Urinary bladder (tissue), 3 donors: ENCODE measurements at regions not wholly inside any gene's neighbourhood (a gene's known extent, or its start where the extent isn't known, plus 50 kb on each side); places are given as distances from the start of the nearest gene placed in this dataset.

ENCODE experiments used
- DNase-seq: peaks from one replicate; pipeline ENCODE4 v3.0.0-alpha.2; 2015; ENCODE audit errors: extremely low spot score
- H3K27ac ChIP-seq: one replicate; pipeline ENCODE4 v1.5.1; 2013; ENCODE audit warnings: low read depth, mild to moderate bottlenecking, moderate library complexity
- H3K36me3 ChIP-seq: one replicate; pipeline ENCODE4 v1.6.1; 2013; ENCODE audit warnings: mild to moderate bottlenecking, moderate library complexity; ENCODE audit not compliant: insufficient read depth
- H3K4me1 ChIP-seq: one replicate; pipeline ENCODE4 v1.6.1; 2013; ENCODE audit warnings: mild to moderate bottlenecking, moderate library complexity; ENCODE audit not compliant: insufficient read depth
- H3K4me3 ChIP-seq: one replicate; pipeline ENCODE4 v1.5.1; 2013; ENCODE audit warnings: low read depth, low read length
- WGBS: extraction: QIAGEN DNeasy Blood & Tissue Kit; methylation state at CpG from one replicate; pipeline ENCODE4 v1.1.7; 2013; 5-methylcytosine and 5-hydroxymethylcytosine counted together
- donor health status: healthy with polysubstance abuse.
- donor health status: healthy.

- 72% methylated on average over 2 of the region's 2 CpGs for WGBS
- no peak for DNase-seq
These were observed 1302.6 kb upstream of the FAM98A start for GRCh38 chr2:34901739-34902138.

GRCh38 chr2:34899079-34899478, 1300.0 kb upstream of the FAM98A start:
- no peak for DNase-seq
- Histone ChIP-seq H3K27ac (no peak overlapping the region), H3K36me3 (no peaks in the 10 kb centered on the region), H3K4me1 (no peaks in the 10 kb centered on the region), H3K4me3 (no peak overlapping the region)

More at GRCh38 chr2:34901739-34902138, 1302.6 kb upstream of the FAM98A start:
- Histone ChIP-seq H3K4me1 (no peaks in the 10 kb centered on the region), H3K27ac (no peak overlapping the region), H3K36me3 (no peaks in the 10 kb centered on the region), H3K4me3 (no peak overlapping the region)

- Histone ChIP-seq H3K4me3 (no peak overlapping the region), H3K27ac (no peak overlapping the region), H3K4me1 (no peaks in the 10 kb centered on the region), H3K36me3 (no peaks in the 10 kb centered on the region)
- 54% methylated on average over 2 of the region's 2 CpGs for WGBS
- no peak for DNase-seq
These were observed 1293.7 kb upstream of the FAM98A start for GRCh38 chr2:34892766-34893165.

GRCh38 chr2:34892256-34892655, 1293.2 kb upstream of the FAM98A start:
- no peak for DNase-seq
- Histone ChIP-seq H3K4me3 (no peak overlapping the region), H3K27ac (no peak overlapping the region), H3K4me1 (no peaks in the 10 kb centered on the region), H3K36me3 (no peaks in the 10 kb centered on the region)
- 75% methylated on average over 5 of the region's 5 CpGs for WGBS

GRCh38 chr2:34875091-34875745, 1276.1 kb upstream of the FAM98A start:
- Histone ChIP-seq H3K27ac (no peak overlapping the region), H3K36me3 (no peaks in the 10 kb centered on the region), H3K4me3 (no peak overlapping the region), H3K4me1 (no peaks in the 10 kb centered on the region)
- WGBS = 34% methylated on average over 4 of the region's 4 CpGs
- DNase-seq = no peak

- Histone ChIP-seq H3K4me1 (no peaks in the 10 kb centered on the region), H3K27ac (no peak overlapping the region), H3K36me3 (no peaks in the 10 kb centered on the region), H3K4me3 (no peak overlapping the region)
- no peak for DNase-seq
- WGBS = 87% methylated on average over 5 of the region's 5 CpGs
These were observed 1254.5 kb upstream of the FAM98A start for GRCh38 chr2:34853646-34854045.

GRCh38 chr2:34851804-34852203, 1252.7 kb upstream of the FAM98A start:
- Histone ChIP-seq H3K36me3 (no peaks in the 10 kb centered on the region), H3K4me1 (no peaks in the 10 kb centered on the region), H3K27ac (no peak overlapping the region), H3K4me3 (no peak overlapping the region)
- no peak for DNase-seq
- 76% methylated on average over 2 of the region's 2 CpGs for WGBS

- no peak overlapping the region for H3K4me3 ChIP-seq
- H3K36me3 ChIP-seq = no peaks in the 10 kb centered on the region
- no peaks in the 10 kb centered on the region for H3K4me1 ChIP-seq
- no peak for DNase-seq
- 87% methylated on average over 3 of the region's 3 CpGs for WGBS
- no peak overlapping the region for H3K27ac ChIP-seq
These were observed 1250.7 kb upstream of the FAM98A start for GRCh38 chr2:34849827-34850226.

GRCh38 chr2:34848691-34849090, 1249.6 kb upstream of the FAM98A start:
- no peaks in the 10 kb centered on the region for H3K4me1 ChIP-seq
- WGBS = 79% methylated on average over 3 of the region's 3 CpGs
- no peaks in the 10 kb centered on the region for H3K36me3 ChIP-seq
- no peak overlapping the region for H3K4me3 ChIP-seq
- H3K27ac ChIP-seq = no peak overlapping the region
- DNase-seq = no peak

- H3K4me3 ChIP-seq = no peak overlapping the region
- H3K27ac ChIP-seq = no peak overlapping the region
- H3K36me3 ChIP-seq = no peaks in the 10 kb centered on the region
- no peaks in the 10 kb centered on the region for H3K4me1 ChIP-seq
- DNase-seq = no peak
- 86% methylated on average over 2 of the region's 2 CpGs for whole genome bisulfite sequencing
These were observed 1249.0 kb upstream of the FAM98A start for GRCh38 chr2:34848132-34848531.

GRCh38 chr2:34844629-34845028, 1245.5 kb upstream of the FAM98A start:
- Histone ChIP-seq H3K4me1 (no peaks in the 10 kb centered on the region), H3K27ac (no peak overlapping the region), H3K4me3 (no peak overlapping the region), H3K36me3 (no peaks in the 10 kb centered on the region)
- DNase-seq = no peak

- H3K36me3 ChIP-seq = no peaks in the 10 kb centered on the region
- no peak for DNase-seq
- H3K27ac ChIP-seq = no peak overlapping the region
- no peak overlapping the region for H3K4me3 ChIP-seq
- 95% methylated on average over 3 of the region's 3 CpGs for WGBS
- no peaks in the 10 kb centered on the region for H3K4me1 ChIP-seq
These were observed 1239.3 kb upstream of the FAM98A start for GRCh38 chr2:34838408-34838807.

GRCh38 chr2:34836361-34836760, 1237.3 kb upstream of the FAM98A start:
- DNase-seq = no peak
- 75% methylated on average over 1 of the region's 1 CpG for WGBS
- Histone ChIP-seq H3K4me3 (no peak overlapping the region), H3K27ac (no peak overlapping the region), H3K4me1 (no peaks in the 10 kb centered on the region), H3K36me3 (no peaks in the 10 kb centered on the region)

GRCh38 chr2:34831096-34831495, 1232.0 kb upstream of the FAM98A start:
- H3K27ac ChIP-seq = no peak overlapping the region
- DNase-seq = no peak
- 80% methylated on average over 4 of the region's 4 CpGs for WGBS
- no peaks in the 10 kb centered on the region for H3K36me3 ChIP-seq
- no peaks in the 10 kb centered on the region for H3K4me1 ChIP-seq
- no peak overlapping the region for H3K4me3 ChIP-seq

GRCh38 chr2:34828481-34828880, 1229.4 kb upstream of the FAM98A start:
- no peaks in the 10 kb centered on the region for H3K4me1 ChIP-seq
- no peak for DNase-seq
- no peak overlapping the region for H3K4me3 ChIP-seq
- H3K27ac ChIP-seq = no peak overlapping the region
- H3K36me3 ChIP-seq = no peaks in the 10 kb centered on the region
